Erythroblast (primary cell): ENCODE measurements at regions not wholly inside any gene's neighbourhood (a gene's known extent, or its start where the extent isn't known, plus 50 kb on each side); places are given as distances from the start of the nearest gene placed in this dataset.

Experiments
- DNase-seq, 2 experiments: peaks; one replicate each; lab custom pipeline; 2025; lab: John Stamatoyannopoulos, UW
- GATA1 ChIP-seq: IDR thresholded peaks from 2 replicates; pipeline ENCODE4 v1.6.1; 2011; ENCODE audit warnings: low read depth, mild to moderate bottlenecking, control low read depth, low read length, moderate library complexity
- POLR2A ChIP-seq: IDR thresholded peaks from 2 replicates; pipeline ENCODE4 v1.6.1; 2011; ENCODE audit warnings: mild to moderate bottlenecking, low read length

- DNase-seq: no peak
- no peak for TF ChIP-seq POLR2A
These were observed 72.1 kb upstream of the PARD3B start for GRCh38 chr2:204473224-204473623.

- DNase-seq: no peak
- no peak for TF ChIP-seq GATA1
These were observed 69.9 kb upstream of the PARD3B start for GRCh38 chr2:204475399-204475798.

GRCh38 chr2:204477358-204477950 is 67.8 kb upstream of the PARD3B start:
- no peak for DNase-seq
- TF ChIP-seq POLR2A (no peak), GATA1 (no peak)

DNA sequence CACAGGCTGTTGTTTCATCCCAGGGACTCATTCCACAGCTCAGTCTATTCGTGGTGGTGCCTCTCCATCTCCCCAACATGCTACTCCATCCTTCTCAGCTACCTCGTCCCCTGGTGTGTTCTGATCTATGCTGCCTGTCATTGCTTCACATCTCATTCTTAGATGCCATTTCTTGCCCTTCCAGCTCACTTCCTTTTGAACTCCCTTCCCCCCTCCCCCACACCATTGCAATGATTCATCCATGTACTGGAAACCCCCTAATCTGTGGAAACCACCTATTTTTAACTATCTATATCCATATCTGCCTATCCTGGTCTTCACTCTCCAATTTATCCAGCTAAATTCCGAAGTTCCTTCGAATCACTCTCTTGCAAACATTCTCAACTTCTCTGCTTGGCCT is 65.7 kb upstream of the PARD3B start:
- DNase-seq: no peak
- TF ChIP-seq POLR2A: no peak
- no peak for TF ChIP-seq GATA1

- no peak for TF ChIP-seq POLR2A
- TF ChIP-seq GATA1: no peak
- no peak for DNase-seq
These were observed 64.6 kb upstream of the PARD3B start for GRCh38 chr2:204480676-204481075.

GRCh38 chr2:204483608-204484081 is 61.6 kb upstream of the PARD3B start:
- peak in 1 of 2 experiments; percentile 10 for DNase-seq
- TF ChIP-seq POLR2A (no peak), GATA1 (no peak)

DNA sequence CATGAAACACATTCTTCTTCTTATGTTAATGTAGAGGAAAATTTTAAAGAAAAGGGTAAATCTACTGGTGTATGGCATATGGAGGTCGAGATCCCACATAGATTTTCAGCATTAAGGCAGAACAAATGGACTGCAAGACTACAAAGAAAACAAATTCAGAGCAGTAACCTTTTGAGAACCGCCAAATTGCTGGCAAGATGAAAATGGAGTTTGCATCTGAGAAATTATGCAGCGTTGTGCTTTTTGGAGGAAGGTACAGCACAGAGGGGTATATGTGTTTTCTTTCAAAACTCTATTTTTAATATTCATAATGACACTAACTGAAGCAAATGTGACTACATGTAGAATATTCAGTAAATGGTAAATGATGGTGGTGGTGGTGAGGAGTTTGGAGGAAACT is 59.0 kb upstream of the PARD3B start:
- DNase-seq: no peak
- TF ChIP-seq GATA1 (no peak), POLR2A (no peak)

- TF ChIP-seq POLR2A (no peak), GATA1 (no peak)
- DNase-seq: no peak
These were observed 58.5 kb upstream of the PARD3B start for GRCh38 chr2:204486805-204487204.

GRCh38 chr2:204487447-204488229 is 57.6 kb upstream of the PARD3B start:
- TF ChIP-seq POLR2A: no peak
- no peak for TF ChIP-seq GATA1
- no peak for DNase-seq

GRCh38 chr2:204491528-204491927 is 53.7 kb upstream of the PARD3B start:
- no peak for DNase-seq
- TF ChIP-seq GATA1 (no peak), POLR2A (no peak)

- no peak for DNase-seq
- TF ChIP-seq GATA1 (no peak), POLR2A (no peak)
These were observed 52.9 kb upstream of the PARD3B start for GRCh38 chr2:204492417-204492816.

GRCh38 chr2:204494681-204495080 is 50.6 kb upstream of the PARD3B start:
- TF ChIP-seq GATA1 (no peak), POLR2A (no peak)
- no peak for DNase-seq

GRCh38 chr2:204495381-204495780 is 49.9 kb upstream of the PARD3B start:
- TF ChIP-seq GATA1: no peak
- TF ChIP-seq POLR2A: no peak
- no peak for DNase-seq
